ENCODE measurements at regions not wholly inside any gene's neighbourhood (a gene's known extent, or its start where the extent isn't known, plus 50 kb on each side); places are given as distances from the start of the nearest gene placed in this dataset.

DNA sequence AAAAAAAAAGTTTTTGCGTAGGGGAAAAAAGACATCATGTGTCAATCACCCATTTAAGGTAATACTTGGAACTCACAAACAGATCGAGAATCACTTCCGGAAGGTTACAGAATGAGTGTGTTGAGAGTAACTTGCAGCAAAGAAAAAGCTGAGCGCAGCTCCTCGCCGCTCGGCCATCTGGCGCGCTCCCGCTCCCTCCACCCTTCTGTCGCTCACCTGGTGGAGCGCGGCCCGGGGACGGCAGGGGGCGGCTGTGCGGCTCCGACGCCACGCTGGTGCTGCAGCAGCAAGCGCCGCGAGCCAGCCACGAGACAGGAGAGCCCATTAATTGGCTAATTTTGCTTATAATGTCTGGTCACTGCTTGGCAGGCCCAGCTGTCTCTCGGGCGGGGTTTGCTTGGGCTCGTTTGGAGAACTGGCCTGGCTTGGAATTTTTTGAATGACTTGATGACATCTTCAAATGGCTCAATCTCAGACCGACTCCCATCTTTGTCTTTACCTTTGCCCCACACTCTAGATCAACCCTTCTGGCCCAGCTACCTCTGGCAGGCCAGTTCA is 601.8 kb downstream of the CCDC171 start:
- no CpG with 5 or more reads among the region's 28 CpGs for WGBS (ENCODE audit: insufficient coverage, low lambda C conversion rate)
- Histone ChIP-seq H3K9me3 (ENCODE audit: control insufficient read depth, low read depth, low read length) (no peaks in the 10 kb centered on the region), H3K27ac (ENCODE audit: low read length) (no peak overlapping the region), H3K36me3 (ENCODE audit: control insufficient read depth, insufficient read depth, low read length) (no peaks in the 10 kb centered on the region), H3K4me3 (ENCODE audit: low read length) (peak overlapping the region; percentile 11), H3K4me1 (ENCODE audit: control insufficient read depth, insufficient read depth, low read length) (peaks cover 4% of the 10 kb centered on the region), H3K27me3 (ENCODE audit: control insufficient read depth, insufficient read depth, low read length) (peaks cover 8% of the 10 kb centered on the region)
- DNase-seq, result peak; percentile 55 to 76

DNA sequence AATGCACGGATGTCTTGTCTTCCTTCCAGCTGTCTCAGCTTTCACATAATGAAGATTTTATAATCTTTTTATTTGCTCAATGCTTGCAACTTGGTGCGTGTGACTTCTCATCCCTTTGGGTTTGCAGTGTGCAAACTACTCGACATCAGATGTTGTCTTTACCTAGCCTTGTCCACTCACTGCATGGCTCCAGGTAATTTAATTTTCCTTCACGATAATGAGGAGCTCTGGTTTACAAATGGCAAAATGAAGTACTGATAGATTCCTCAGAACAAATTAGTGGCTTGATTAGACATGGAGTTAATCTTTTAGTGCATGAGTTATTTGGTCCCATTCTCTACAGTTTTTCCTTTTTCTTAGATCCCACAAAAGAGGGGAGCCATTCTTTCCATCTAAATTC is 603.0 kb downstream of the CCDC171 start:
- H3K27me3 ChIP-seq (ENCODE audit: control insufficient read depth, insufficient read depth, low read length), result peaks cover 8% of the 10 kb centered on the region

DNA sequence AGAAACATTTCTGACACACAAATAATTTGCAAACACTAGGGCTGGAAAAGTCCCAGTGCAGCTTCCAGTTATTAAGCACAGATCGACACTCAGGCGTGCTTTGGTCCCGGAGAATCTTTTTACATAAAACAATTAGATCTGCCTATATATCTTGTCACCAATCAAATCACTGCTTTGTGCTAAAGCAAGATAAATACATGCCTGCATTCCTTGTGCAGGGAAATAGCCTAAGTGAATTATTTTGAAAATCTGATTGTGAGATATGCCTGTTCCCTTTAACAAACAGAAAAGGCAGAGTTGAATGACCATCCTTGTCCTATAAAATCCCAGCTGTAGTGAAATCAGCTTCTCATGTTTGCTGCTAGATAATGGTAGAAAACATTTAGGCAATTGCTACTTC is 604.4 kb downstream of the CCDC171 start:
- Histone ChIP-seq H3K27ac (ENCODE audit: low read length) (no peak overlapping the region), H3K36me3 (ENCODE audit: control insufficient read depth, insufficient read depth, low read length) (no peaks in the 10 kb centered on the region), H3K27me3 (ENCODE audit: control insufficient read depth, insufficient read depth, low read length) (peaks cover 5% of the 10 kb centered on the region), H3K9me3 (ENCODE audit: control insufficient read depth, low read depth, low read length) (no peaks in the 10 kb centered on the region), H3K4me3 (ENCODE audit: low read length) (no peak overlapping the region), H3K4me1 (ENCODE audit: control insufficient read depth, insufficient read depth, low read length) (peaks cover 4% of the 10 kb centered on the region)
- whole genome bisulfite sequencing (ENCODE audit: insufficient coverage, low lambda C conversion rate), result no CpG with 5 or more reads among the region's 3 CpGs
- DNase-seq, result no peak

More for the DNA sequence above, 603.0 kb downstream of the CCDC171 start:
- no peak overlapping the region for H3K4me3 ChIP-seq (ENCODE audit: low read length)
- no peaks in the 10 kb centered on the region for H3K36me3 ChIP-seq (ENCODE audit: control insufficient read depth, insufficient read depth, low read length)
- H3K4me1 ChIP-seq (ENCODE audit: control insufficient read depth, insufficient read depth, low read length), result peaks cover 4% of the 10 kb centered on the region
- DNase-seq, result no peak
- H3K27ac ChIP-seq (ENCODE audit: low read length), result no peak overlapping the region
- 86% methylated on average over 1 of the region's 4 CpGs for WGBS (ENCODE audit: insufficient coverage, low lambda C conversion rate)
- no peaks in the 10 kb centered on the region for H3K9me3 ChIP-seq (ENCODE audit: control insufficient read depth, low read depth, low read length)

DNA sequence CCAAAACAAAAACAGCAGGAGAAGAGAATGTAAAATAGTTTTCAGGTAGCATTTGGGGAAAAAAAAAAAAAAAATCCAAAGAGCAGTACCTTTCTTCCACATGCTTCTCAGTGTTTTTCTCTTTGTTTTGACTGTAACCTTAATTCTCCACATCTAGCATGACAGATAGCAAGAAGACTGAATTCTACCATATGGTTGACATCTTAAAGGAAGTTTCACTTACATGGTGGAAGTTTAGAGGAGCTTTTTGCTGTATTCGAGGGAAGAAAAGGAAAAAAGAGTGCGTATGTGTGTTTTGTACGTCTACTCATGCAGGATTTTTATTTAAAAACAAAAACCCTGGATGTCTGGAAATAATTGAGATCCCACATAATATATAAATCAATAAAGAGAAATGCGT is 604.8 kb downstream of the CCDC171 start:
- H3K4me1 ChIP-seq (ENCODE audit: control insufficient read depth, insufficient read depth, low read length), result peaks cover 4% of the 10 kb centered on the region
- peaks cover 3% of the 10 kb centered on the region for H3K27me3 ChIP-seq (ENCODE audit: control insufficient read depth, insufficient read depth, low read length)
- H3K36me3 ChIP-seq (ENCODE audit: control insufficient read depth, insufficient read depth, low read length), result no peaks in the 10 kb centered on the region
- H3K27ac ChIP-seq (ENCODE audit: low read length), result no peak overlapping the region
- H3K4me3 ChIP-seq (ENCODE audit: low read length), result no peak overlapping the region
- WGBS (ENCODE audit: insufficient coverage, low lambda C conversion rate), result 95% methylated on average over 4 of the region's 4 CpGs
- DNase-seq, result no peak
- H3K9me3 ChIP-seq (ENCODE audit: control insufficient read depth, low read depth, low read length), result no peaks in the 10 kb centered on the region

DNA sequence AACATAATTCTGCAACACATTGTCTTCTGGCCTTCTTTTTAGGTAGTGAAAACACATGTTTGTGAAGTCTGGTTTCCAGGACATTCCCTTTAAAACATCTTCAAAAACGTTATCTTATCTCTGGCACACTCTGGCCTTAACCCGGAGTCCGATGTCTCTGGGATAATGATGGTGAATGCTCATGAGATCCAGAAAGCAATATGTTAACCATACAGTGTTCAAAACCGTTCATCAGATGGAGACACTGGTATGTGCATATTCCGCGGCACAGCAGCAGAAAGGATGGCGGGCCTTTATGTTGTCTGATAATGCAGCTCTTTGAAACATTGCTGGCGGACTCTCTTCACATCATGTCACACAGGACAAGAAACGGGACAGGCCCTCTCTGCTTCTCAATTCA is 605.2 kb downstream of the CCDC171 start:
- WGBS (ENCODE audit: insufficient coverage, low lambda C conversion rate), result 100% methylated on average over 1 of the region's 9 CpGs
- no peak for DNase-seq
- H3K27ac ChIP-seq (ENCODE audit: low read length), result no peak overlapping the region

DNA sequence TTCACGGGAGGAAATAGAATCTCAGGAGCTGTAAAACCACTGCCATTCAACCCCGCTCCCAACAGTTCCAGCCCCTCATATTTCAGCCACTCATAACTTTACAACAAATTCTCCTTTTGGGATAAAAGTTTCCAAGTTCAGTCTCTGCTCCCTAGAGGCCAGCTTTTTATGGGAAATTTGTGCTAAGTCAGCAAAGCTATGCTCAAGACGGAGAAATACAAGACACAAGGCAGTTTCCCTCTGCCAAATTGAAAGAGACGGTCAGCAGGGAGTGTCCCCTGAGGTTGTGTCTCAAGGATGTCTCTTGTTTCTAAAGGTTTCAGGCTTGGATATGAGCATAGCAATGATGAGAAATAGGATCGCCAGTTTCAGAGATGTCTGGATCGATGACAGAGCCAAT is 608.6 kb downstream of the CCDC171 start:
- Histone ChIP-seq H3K4me1 (ENCODE audit: control insufficient read depth, insufficient read depth, low read length) (no peaks in the 10 kb centered on the region), H3K36me3 (ENCODE audit: control insufficient read depth, insufficient read depth, low read length) (no peaks in the 10 kb centered on the region)

More for the DNA sequence above, 605.2 kb downstream of the CCDC171 start:
- peaks cover 4% of the 10 kb centered on the region for H3K4me1 ChIP-seq (ENCODE audit: control insufficient read depth, insufficient read depth, low read length)
- no peaks in the 10 kb centered on the region for H3K36me3 ChIP-seq (ENCODE audit: control insufficient read depth, insufficient read depth, low read length)
- no peak overlapping the region for H3K4me3 ChIP-seq (ENCODE audit: low read length)
- H3K27me3 ChIP-seq (ENCODE audit: control insufficient read depth, insufficient read depth, low read length), result peaks cover 3% of the 10 kb centered on the region
- H3K9me3 ChIP-seq (ENCODE audit: control insufficient read depth, low read depth, low read length), result no peaks in the 10 kb centered on the region

DNA sequence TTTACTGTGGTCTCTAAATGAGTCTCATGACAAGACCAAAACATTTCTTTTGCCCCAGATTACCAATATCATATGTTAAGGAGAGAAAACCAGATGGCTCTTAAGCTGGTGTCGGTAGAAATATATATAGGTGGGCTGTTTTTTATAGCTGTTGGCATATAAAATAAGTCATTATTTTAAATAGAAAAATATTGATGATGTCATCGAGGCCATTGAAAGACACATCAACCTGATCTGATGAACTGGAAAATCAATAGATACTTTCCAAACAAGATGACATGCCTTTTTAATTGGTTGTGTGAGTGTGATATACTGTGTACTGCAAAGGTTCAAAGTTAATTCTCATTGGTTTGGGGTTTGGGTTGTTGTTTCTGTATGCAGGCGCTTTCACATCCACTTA is 617.3 kb downstream of the CCDC171 start:
- no peak overlapping the region for H3K4me3 ChIP-seq (ENCODE audit: low read length)
- no CpG with 5 or more reads among the region's 3 CpGs for WGBS (ENCODE audit: insufficient coverage, low lambda C conversion rate)
- H3K9me3 ChIP-seq (ENCODE audit: control insufficient read depth, low read depth, low read length), result no peaks in the 10 kb centered on the region
- no peaks in the 10 kb centered on the region for H3K4me1 ChIP-seq (ENCODE audit: control insufficient read depth, insufficient read depth, low read length)
- no peaks in the 10 kb centered on the region for H3K36me3 ChIP-seq (ENCODE audit: control insufficient read depth, insufficient read depth, low read length)
- no peak overlapping the region for H3K27ac ChIP-seq (ENCODE audit: low read length)
- no peaks in the 10 kb centered on the region for H3K27me3 ChIP-seq (ENCODE audit: control insufficient read depth, insufficient read depth, low read length)
- no peak for DNase-seq

More for the DNA sequence above, 608.6 kb downstream of the CCDC171 start:
- H3K27me3 ChIP-seq (ENCODE audit: control insufficient read depth, insufficient read depth, low read length), result no peaks in the 10 kb centered on the region
- H3K9me3 ChIP-seq (ENCODE audit: control insufficient read depth, low read depth, low read length), result no peaks in the 10 kb centered on the region
- no peak overlapping the region for H3K27ac ChIP-seq (ENCODE audit: low read length)
- DNase-seq, result no peak
- H3K4me3 ChIP-seq (ENCODE audit: low read length), result no peak overlapping the region
- WGBS (ENCODE audit: insufficient coverage, low lambda C conversion rate), result 93% methylated on average over 5 of the region's 6 CpGs

DNA sequence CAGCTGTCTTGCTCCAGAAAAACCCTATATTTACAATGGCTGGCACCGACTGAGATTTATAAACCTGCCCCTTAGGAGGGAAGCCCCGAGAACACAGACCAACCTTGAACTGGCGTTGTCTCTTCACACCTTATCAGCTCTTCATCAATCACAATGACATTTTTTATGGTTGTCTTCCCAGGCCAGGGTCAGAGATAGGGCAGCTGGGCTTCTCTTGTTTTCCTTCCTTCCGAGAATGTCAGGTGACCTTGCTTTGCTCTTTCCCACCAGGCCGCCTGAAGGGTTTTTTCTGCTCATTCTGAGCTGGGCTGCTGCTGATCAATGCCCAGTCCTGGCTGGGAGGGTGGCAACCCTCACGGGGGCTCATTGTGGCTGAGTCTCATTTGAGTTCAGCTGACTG is 619.1 kb downstream of the CCDC171 start:
- no peak for DNase-seq
- Histone ChIP-seq H3K27me3 (ENCODE audit: control insufficient read depth, insufficient read depth, low read length) (no peaks in the 10 kb centered on the region), H3K9me3 (ENCODE audit: control insufficient read depth, low read depth, low read length) (no peaks in the 10 kb centered on the region), H3K27ac (ENCODE audit: low read length) (no peak overlapping the region), H3K4me1 (ENCODE audit: control insufficient read depth, insufficient read depth, low read length) (no peaks in the 10 kb centered on the region), H3K4me3 (ENCODE audit: low read length) (no peak overlapping the region), H3K36me3 (ENCODE audit: control insufficient read depth, insufficient read depth, low read length) (no peaks in the 10 kb centered on the region)
- no CpG with 5 or more reads among the region's 6 CpGs for WGBS (ENCODE audit: insufficient coverage, low lambda C conversion rate)

DNA sequence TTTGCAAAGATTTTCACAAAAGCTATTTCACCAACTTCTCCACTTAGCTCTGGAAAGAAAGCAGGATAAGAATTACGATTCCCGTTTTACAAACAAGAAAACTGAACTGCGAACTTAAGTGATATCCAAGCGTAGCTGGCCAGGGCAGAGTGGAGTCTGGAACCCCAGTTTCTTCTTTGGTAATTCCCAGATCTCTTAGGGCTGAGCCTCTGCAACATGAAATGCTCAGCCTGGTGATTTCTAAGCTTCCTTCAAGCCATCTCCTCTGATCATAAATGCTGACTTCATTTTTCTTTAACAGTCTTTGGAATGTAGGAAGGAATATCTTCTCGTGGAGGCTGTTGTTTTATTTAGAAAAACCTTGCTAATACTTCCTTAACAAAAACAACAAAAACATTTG is 620.0 kb downstream of the CCDC171 start:
- no peaks in the 10 kb centered on the region for H3K36me3 ChIP-seq (ENCODE audit: control insufficient read depth, insufficient read depth, low read length)
- DNase-seq, result no peak
- H3K4me1 ChIP-seq (ENCODE audit: control insufficient read depth, insufficient read depth, low read length), result no peaks in the 10 kb centered on the region
- H3K9me3 ChIP-seq (ENCODE audit: control insufficient read depth, low read depth, low read length), result no peaks in the 10 kb centered on the region
- 60% methylated on average over 2 of the region's 5 CpGs for WGBS (ENCODE audit: insufficient coverage, low lambda C conversion rate)
- no peak overlapping the region for H3K27ac ChIP-seq (ENCODE audit: low read length)
- no peaks in the 10 kb centered on the region for H3K27me3 ChIP-seq (ENCODE audit: control insufficient read depth, insufficient read depth, low read length)
- H3K4me3 ChIP-seq (ENCODE audit: low read length), result no peak overlapping the region

DNA sequence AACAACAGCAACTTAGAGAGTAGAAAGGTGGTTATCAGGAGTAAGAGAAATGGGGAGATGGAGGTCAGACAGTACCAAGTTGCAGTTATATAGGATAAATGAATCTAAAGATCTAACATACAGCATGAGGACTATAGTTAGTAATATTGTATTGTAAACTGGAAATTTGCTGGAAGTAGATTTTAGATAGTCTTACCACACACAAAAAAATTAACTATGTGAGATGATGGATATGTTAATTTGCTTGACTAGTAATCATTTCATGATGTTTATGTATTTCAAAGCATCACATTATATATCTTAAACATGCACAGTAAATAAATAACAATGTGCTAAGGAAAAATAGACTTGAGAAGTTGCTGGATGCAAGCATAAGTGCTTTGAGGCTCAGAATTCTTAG is 622.1 kb downstream of the CCDC171 start:
- no peaks in the 10 kb centered on the region for H3K4me1 ChIP-seq (ENCODE audit: control insufficient read depth, insufficient read depth, low read length)
- no peaks in the 10 kb centered on the region for H3K36me3 ChIP-seq (ENCODE audit: control insufficient read depth, insufficient read depth, low read length)
- no peak overlapping the region for H3K4me3 ChIP-seq (ENCODE audit: low read length)
- no peak for DNase-seq
- no peak overlapping the region for H3K27ac ChIP-seq (ENCODE audit: low read length)
- H3K27me3 ChIP-seq (ENCODE audit: control insufficient read depth, insufficient read depth, low read length), result no peaks in the 10 kb centered on the region
- no peaks in the 10 kb centered on the region for H3K9me3 ChIP-seq (ENCODE audit: control insufficient read depth, low read depth, low read length)

DNA sequence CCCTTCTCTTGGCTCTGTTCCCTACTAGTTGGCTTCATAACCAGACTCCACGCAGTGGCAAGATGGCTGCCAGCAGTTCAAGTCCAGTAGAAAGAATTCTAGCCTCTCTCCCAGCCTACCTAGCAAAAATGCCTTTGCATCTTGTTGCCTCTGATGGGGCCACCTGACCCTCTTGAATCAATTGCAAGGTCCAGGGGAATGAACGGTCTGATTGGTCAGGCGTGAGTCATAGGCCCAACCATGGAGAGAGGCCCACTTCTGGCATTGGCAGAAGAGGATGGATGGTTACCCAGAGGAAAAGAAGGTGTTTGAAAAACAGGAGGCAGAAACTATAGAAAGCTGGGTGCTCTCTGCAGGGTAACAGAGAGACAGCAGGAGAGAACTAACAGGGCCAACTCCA is 622.6 kb downstream of the CCDC171 start:
- Histone ChIP-seq H3K4me1 (ENCODE audit: control insufficient read depth, insufficient read depth, low read length) (no peaks in the 10 kb centered on the region), H3K27me3 (ENCODE audit: control insufficient read depth, insufficient read depth, low read length) (no peaks in the 10 kb centered on the region), H3K9me3 (ENCODE audit: control insufficient read depth, low read depth, low read length) (no peaks in the 10 kb centered on the region), H3K27ac (ENCODE audit: low read length) (no peak overlapping the region), H3K4me3 (ENCODE audit: low read length) (no peak overlapping the region), H3K36me3 (ENCODE audit: control insufficient read depth, insufficient read depth, low read length) (no peaks in the 10 kb centered on the region)
- WGBS (ENCODE audit: insufficient coverage, low lambda C conversion rate), result 80% methylated on average over 2 of the region's 3 CpGs
- DNase-seq, result no peak
